ENCODE measurements at regions not wholly inside any gene's neighbourhood (a gene's known extent, or its start where the extent isn't known, plus 50 kb on each side); places are given as distances from the start of the nearest gene placed in this dataset.

GRCh38 chr5:125713109-125713805 is 710.0 kb upstream of the GRAMD2B start:
- TF ChIP-seq CTCF (IDR thresholded peaks at IDR 0.05) (no peak), POLR2A (IDR thresholded peaks at IDR 0.05) (no peak)

All from tibial nerve (tissue), 3 donors.